ENCODE measurements at regions not wholly inside any gene's neighbourhood (a gene's known extent, or its start where the extent isn't known, plus 50 kb on each side); places are given as distances from the start of the nearest gene placed in this dataset.

- H3K9me1 ChIP-seq (ENCODE audit: insufficient read depth, low read length), result no peaks in the 10 kb centered on the region
- no peak for ATAC-seq (ENCODE audit: low read depth)
- WGBS, 2 experiments (ENCODE audit: extremely low coverage in 2 of 2, insufficient read length in 1 of 2), result no CpG with 5 or more reads among the region's 2 CpGs
- H4K91ac ChIP-seq (ENCODE audit: insufficient read depth, low read depth, low read length), result no peak overlapping the region
- no peaks in the 10 kb centered on the region for H4K20me1 ChIP-seq (ENCODE audit: insufficient read depth, low read length)
- in situ Hi-C loops (cut with MboI; ENCODE audit: low sequenced_read_pairs) (no loop called here), dilution Hi-C loops (cut with HindIII; ENCODE audit: low sequenced_read_pairs, unreplicated experiment) (no loop called here), intact Hi-C loops (cut with micrococcal nuclease) (no loop called here)
- no peak overlapping the region for H3K4ac ChIP-seq (ENCODE audit: low read depth, low read length)
- H3K4me1 ChIP-seq (ENCODE audit: control insufficient read depth, insufficient read depth, low read length), result no peaks in the 10 kb centered on the region
- BruUV-seq (replicated peaks), result no TSS peak
- no peak overlapping the region for H2BK20ac ChIP-seq (ENCODE audit: low read depth, low read length)
- no peak overlapping the region for H3K56ac ChIP-seq (ENCODE audit: extremely low read depth, insufficient read depth, low read length)
- no peaks in the 10 kb centered on the region for H3K79me1 ChIP-seq (ENCODE audit: low read depth in 1 of 2, low read length in 2 of 2)
- H4K5ac ChIP-seq (ENCODE audit: low read depth, low read length), result no peak overlapping the region
- POLR2A ChIA-PET (ENCODE audit: unreplicated experiment), result no interaction called here
- no peak overlapping the region for H3K14ac ChIP-seq (replicated peaks; ENCODE audit: low read depth, low read length)
- CTCF ChIA-PET, result no interaction called here
- no peak overlapping the region for H2AFZ ChIP-seq (replicated peaks; ENCODE audit: low read length, poor library complexity)
- no peak overlapping the region for H3K4me3 ChIP-seq (ENCODE audit: insufficient read depth, low read depth, low read length)
- H3K27ac ChIP-seq (ENCODE audit: insufficient read depth, low read length), result no peak overlapping the region
- no peak overlapping the region for H3K23ac ChIP-seq (ENCODE audit: low read depth, low read length)
- H3K4me2 ChIP-seq (ENCODE audit: low read depth, low read length), result no peak overlapping the region
- H3K9me3 ChIP-seq (ENCODE audit: control insufficient read depth, insufficient read depth, low read length), result peaks cover 2% of the 10 kb centered on the region; the same call in 1 of the 2 replicates
- no peak overlapping the region for H2AK5ac ChIP-seq (ENCODE audit: low read depth, low read length)
- no peak for DNase-seq
- H2BK120ac ChIP-seq (ENCODE audit: low read depth, low read length), result no peak overlapping the region
- no peak overlapping the region for H3K18ac ChIP-seq (ENCODE audit: low read depth, low read length)
- H3K27me3 ChIP-seq (ENCODE audit: control insufficient read depth, insufficient read depth, low read length), result no peaks in the 10 kb centered on the region
- no peaks in the 10 kb centered on the region for H3K36me3 ChIP-seq (ENCODE audit: control insufficient read depth, insufficient read depth, low read length)
- H2BK5ac ChIP-seq (ENCODE audit: low read depth, low read length, poor library complexity, severe bottlenecking), result no peak overlapping the region
- no peak overlapping the region for H2AK9ac ChIP-seq (replicated peaks; ENCODE audit: low read depth, low read length, poor library complexity)
- no peak overlapping the region for H2BK15ac ChIP-seq (ENCODE audit: low read depth, low read length)
- TF ChIP-seq ELK1 (IDR thresholded peaks at IDR 0.05; ENCODE audit: borderline replicate concordance, low read depth, low read length) (no peak), MAZ (IDR thresholded peaks at IDR 0.05; ENCODE audit: borderline replicate concordance, low read depth, low read length) (no peak), RCOR1 (IDR thresholded peaks at IDR 0.05; ENCODE audit: insufficient replicate concordance, low read length) (no peak), CTCF (conservative IDR thresholded peaks at IDR 0.05; ENCODE audit: low read depth, low read length) (no peak), FOS (IDR thresholded peaks at IDR 0.05; ENCODE audit: low read depth, low read length) (no peak), NFE2L2 (IDR thresholded peaks at IDR 0.05; ENCODE audit: low read depth, low read length) (no peak), RAD21 (IDR thresholded peaks at IDR 0.05; ENCODE audit: low read length) (no peak), SMC3 (IDR thresholded peaks at IDR 0.05; ENCODE audit: low read depth, low read length) (no peak), BHLHE40 (IDR thresholded peaks at IDR 0.05; ENCODE audit: low read depth, low read length) (no peak), RFX5 (IDR thresholded peaks at IDR 0.05; ENCODE audit: low read depth, low read length) (no peak), CHD1 (IDR thresholded peaks at IDR 0.05; ENCODE audit: low read depth, low read length) (no peak), MAFK (IDR thresholded peaks at IDR 0.05; ENCODE audit: low read depth, low read length) (no peak), POLR2A (IDR thresholded peaks at IDR 0.05; ENCODE audit: low read depth, low read length) (no peak), MXI1 (IDR thresholded peaks at IDR 0.05; ENCODE audit: borderline replicate concordance, low read depth, low read length) (no peak), USF2 (IDR thresholded peaks at IDR 0.05; ENCODE audit: low read depth, low read length) (no peak), CEBPB (IDR thresholded peaks at IDR 0.05; ENCODE audit: low read depth, low read length) (no peak)
- H4K8ac ChIP-seq (ENCODE audit: low read depth in 2 of 2, low read length in 2 of 2), result no peak overlapping the region
- H3K9ac ChIP-seq (ENCODE audit: low read depth, low read length), result no peak overlapping the region
These were observed 510.0 kb downstream of the ANKRD7 start for GRCh38 chr7:118734541-118734940.

Data from IMR-90 (cell line).